CD4-positive, alpha-beta T cell treated with Interleukin-4 for 4 hours (primary cell): ENCODE measurements at regions not wholly inside any gene's neighbourhood (a gene's known extent, or its start where the extent isn't known, plus 50 kb on each side); places are given as distances from the start of the nearest gene placed in this dataset.
"Not testable (repeated sequence)": the region's sequence is repeated elsewhere in the genome, so short reads cannot be mapped to it uniquely, and the experiment has no call there.

Experiments used
- DNase-seq: peaks from one replicate; pipeline ENCODE4 v3.0.0-alpha.2; 2020

DNA sequence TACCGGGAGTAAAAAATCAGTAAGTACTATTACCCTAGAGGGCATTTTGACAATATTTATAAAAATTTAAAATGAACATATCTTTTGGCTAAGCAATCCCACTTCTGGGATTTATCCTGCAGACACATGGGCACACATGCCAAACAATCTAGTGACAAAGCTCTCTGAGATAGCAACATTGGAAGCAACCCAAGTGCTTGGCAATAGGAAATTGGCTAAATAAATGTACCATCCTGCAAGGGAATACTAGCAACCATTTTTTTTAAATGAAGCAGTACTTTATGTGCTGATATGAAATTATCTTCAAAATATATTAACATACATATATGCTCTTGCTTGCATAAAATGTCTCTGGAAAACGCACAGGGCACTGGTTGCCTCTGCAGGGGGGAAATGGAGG is 133.8 kb downstream of the SNX5 start:
- DNase-seq = no peak

GRCh38 chr20:17833036-17833674 is 133.4 kb downstream of the BANF2 start:
- no peak for DNase-seq

GRCh38 chr20:17832236-17832915 is 132.6 kb downstream of the BANF2 start:
- no peak for DNase-seq

- no peak for DNase-seq
Observed at GRCh38 chr20:17828598-17829144, 128.9 kb downstream of the BANF2 start.

DNA sequence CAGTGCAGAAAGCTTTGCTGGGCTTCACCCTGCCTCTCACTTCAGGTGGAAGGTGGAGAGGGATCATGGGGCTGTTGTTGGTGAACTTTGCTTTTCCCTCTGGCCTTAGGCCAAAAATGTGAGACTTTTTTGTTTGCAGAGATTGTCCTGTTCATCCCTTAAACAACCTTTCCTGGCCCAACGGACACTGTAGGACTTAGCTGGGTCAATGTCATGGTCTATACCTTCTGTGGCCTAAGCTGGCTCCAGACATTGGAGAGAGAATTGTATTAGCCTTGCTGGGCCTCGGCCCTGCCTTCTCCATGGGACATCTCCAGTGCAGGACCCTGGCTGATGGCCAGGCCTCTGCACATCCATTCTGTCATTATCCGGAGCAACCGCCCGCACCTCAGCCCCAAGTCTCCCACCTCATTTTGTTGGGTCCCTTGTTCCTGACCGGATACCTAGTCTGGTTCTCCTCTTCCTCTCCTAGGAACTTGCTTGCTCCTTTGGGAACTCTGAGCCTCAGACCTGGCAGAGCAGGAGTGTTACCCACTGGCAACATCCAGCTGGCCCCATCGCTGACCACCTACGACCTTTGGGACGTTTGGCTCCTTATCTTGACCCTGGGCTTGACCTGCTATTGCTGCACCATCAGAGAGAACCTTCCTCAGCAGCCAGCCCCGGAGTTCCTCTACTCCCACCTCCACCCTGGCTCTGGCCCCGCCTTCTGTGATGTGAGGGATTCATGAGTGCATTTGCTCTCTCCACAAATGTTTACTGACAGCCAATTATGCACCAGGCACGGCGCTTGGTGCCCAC is 128.2 kb downstream of the BANF2 start:
- no peak for DNase-seq

DNA sequence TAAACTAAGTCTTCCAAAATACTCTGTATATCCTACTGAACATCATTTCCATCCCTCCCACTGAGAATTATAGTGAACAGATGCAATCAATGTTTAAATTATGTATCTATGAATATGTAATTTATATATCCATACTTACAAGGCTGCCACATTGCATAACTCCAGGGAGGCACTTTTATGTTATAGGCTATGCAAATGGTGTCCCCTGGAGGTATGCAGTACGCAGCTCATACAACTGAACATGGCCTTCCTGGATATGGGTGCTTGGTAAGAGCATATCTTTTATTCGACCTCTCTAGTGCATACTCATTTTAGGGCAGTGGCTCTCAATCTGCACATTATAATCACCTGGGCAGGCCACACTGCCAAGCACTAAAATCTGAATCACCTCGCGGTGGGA is 127.3 kb downstream of the BANF2 start:
- DNase-seq = no peak

DNA sequence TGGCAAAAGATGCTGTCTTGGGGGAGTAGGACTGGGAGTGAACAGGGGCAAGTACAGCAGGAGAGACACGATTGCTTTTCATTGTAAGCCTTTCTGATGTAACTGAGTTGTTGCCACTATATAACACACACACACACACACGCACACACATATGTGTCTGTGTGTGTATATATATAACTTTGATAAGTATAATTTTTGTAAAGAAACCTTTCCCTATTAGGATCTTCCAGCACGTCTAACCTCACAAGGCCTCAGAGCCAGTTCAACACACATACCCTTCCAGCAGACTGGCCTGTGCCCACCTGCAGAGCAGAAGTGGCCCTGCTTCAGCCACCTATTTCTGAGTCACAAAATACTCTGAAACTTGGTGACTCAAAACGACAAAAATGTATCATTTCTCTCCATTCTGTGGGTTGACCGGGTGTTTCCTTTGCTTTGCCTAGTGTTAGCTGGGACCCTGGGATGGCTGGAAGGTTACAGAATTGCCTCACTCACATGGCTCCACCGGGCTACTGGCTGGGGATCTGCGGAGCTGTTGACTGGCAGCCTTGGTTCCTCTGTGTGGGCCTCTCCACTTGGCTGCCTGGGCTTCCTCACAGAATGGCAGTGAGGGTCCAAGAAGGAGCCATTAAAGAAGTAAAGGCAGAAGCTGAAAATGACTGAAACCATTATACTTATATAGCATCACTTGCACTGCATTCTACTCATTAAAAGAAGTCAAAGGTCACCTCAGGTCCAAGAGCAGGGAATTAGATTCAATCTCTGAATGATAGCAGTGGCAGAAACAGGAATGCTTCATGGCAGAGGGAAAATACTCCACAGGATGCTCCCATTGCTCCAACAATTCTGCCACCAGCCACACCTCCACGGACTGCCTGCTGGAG is 126.4 kb downstream of the BANF2 start:
- no peak for DNase-seq

- no peak for DNase-seq
Observed at GRCh38 chr20:17825252-17825959, 125.6 kb downstream of the BANF2 start.

GRCh38 chr20:17824676-17825251 is 125.0 kb downstream of the BANF2 start:
- no peak for DNase-seq

DNA sequence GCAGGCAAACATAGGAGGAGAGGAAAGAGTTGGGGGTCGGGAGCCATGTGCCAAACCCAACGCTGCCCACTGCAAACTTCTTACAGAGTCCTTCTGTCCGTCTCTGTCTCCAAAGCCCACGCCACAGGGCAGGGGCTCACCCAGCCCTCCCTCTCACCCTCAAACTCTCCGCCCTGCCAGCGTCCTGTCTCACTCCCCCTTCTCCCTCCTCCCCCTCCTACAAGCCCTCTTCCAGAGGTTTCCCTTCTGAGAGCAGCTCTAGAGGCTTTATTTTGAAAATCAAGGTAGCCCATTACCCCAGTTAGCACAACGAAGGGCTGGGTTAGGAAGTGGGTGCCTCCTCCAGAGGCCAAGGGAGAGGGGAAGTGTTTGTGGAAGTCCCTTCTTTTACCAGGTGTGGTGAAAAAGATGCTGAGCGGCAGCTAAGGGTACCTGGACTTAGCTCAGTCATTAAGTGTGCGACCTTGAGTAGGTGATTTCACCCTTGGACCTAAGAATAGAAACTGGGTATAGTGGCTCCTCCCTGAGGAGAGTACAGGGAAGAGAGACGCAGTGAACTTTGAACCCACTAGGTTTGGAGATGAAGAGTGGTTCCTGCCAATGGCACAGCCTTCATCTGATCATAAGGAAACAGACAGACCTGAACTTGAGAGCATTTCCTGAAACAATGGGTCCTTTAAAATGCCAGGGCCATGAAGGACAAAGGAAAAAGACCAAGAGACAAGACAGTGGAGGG is 123.8 kb downstream of the BANF2 start:
- DNase-seq = no peak

GRCh38 chr20:17822540-17823408 is 123.0 kb downstream of the BANF2 start:
- no peak for DNase-seq

DNA sequence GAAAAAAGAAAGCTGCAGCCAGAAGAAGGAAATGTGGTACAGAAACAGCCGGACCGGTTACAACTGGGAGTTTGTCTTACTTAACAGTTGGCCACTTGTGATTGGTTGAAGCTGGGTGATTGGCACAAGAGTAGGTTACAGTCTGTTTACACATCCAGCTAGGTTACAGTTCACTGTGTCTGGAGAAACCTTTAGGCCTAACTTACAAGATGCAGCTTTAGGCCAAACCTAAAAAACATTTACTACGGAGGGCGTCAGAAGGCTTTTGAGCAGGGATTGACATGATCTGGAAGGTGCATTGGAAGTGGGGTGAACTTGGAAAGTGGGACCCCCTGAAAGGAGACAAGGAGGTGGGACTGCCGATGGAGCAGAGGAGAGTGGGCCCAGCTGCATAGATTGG is 122.3 kb downstream of the BANF2 start:
- DNase-seq = no peak

DNA sequence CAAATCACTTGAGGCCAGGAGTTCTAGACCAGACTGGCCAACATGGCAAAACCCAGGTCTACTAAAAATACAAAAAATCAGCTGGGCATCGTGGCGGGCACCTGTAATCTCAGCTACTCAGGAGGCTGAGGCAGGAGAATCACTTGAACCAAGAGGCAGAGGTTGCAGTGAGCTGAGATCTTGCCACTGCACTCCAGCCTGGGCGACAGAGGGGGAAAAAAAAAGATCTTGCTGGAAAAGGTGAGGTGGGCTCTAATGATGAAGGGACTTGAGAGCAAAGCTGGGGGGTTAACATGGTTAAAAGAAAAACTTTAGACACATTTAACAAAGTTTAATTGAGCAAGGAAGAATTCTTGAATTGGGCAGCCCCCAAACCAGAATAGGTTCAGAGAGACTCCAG is 121.8 kb downstream of the BANF2 start:
- DNase-seq = not testable (repeated sequence)

DNA sequence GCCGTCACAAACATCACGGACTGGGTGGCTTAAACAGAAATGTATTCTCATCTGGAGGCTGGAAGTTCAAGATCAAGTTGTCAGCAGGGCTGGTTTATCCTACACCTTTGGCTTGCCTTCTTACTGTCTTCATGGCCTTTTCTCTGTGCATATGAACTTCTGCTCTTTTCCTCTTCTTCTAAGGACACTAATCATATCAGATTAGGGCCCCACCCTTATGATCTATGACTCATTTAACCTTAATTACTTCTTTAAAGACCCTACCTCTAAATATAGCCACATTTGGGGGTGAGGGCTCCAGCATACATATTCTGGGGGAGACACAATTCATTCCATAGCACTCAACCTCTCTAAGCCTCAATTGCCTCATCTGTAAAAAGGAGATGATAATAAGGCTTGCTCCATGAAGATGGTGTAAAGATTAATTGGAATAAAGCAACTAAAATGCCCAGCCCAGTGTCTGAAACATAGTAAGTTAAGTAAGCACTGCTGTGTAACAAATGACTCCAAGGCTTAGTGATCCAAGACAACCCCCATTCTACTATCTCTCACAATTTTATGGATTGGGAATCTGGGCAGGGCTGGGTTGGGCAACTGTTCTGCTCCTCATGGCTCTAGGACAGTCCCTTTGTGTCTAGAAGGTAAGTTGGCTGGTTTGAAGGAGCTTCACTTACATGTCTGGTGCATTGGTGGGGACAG is 119.8 kb downstream of the BANF2 start:
- DNase-seq = no peak

- DNase-seq = no peak
Observed at GRCh38 chr20:17818187-17818586, 118.4 kb downstream of the BANF2 start.

DNA sequence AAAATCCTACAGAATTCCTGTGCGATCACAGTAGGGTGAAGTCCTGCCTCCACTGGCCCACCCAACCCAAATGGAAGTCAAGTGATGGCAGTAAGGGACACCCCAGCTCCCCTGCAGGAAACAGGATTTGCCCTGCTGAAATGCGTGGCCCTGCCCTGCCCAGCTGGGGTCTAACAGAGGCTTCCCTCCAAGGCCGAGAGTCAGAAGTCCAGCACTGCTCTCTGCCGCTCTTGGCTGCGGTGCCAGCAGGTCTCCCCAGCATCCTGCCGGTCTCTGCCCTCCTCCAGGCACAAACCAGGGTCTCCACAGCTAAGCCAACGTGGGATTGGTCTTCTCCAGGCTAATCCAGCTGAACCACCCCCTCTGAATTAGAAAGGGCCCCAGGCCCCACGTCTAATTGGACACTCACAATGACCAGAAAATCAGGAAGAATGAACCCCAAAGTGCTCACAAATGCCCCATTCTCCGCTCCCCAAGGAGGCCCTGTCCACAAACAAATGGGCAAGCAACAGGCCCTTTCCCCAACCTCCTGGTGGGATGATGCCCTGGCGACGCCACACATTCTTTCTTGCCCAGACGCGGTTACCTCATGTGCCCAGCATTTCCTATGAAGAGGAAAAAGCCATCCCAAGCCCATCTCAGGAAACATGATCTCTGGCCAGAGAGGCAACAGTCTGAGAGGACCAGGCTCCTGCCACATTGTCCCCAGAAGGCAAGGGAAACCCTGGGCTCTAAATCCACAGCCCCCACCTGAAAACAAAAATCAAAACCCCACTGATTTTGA is 117.2 kb downstream of the BANF2 start:
- DNase-seq = no peak

- DNase-seq = no peak
Observed at GRCh38 chr20:17811628-17811965, 111.8 kb downstream of the BANF2 start.

GRCh38 chr20:17810847-17811627 is 111.3 kb downstream of the BANF2 start:
- no peak for DNase-seq
